Transverse colon (tissue), 4 donors: ENCODE measurements at regions not wholly inside any gene's neighbourhood (a gene's known extent, or its start where the extent isn't known, plus 50 kb on each side); places are given as distances from the start of the nearest gene placed in this dataset.

Experiments used
- DNase-seq: peaks from one replicate; pipeline ENCODE4 v3.0.0-alpha.2; 2019
- H3K27ac ChIP-seq, 4 donors: fragments of 200-600 bp; sonication (generic); 2 replicates each; pipeline ENCODE4 v1.5.1; 2016 to 2018; ENCODE audit warnings: inconsistent platforms in 4 of 4
- H3K27me3 ChIP-seq: fragments of 200-600 bp; sonication (generic); 2 replicates; pipeline ENCODE4 v1.5.1; 2017; ENCODE audit warnings: inconsistent platforms
- H3K36me3 ChIP-seq, 4 donors: fragments of 200-600 bp; sonication (generic); 2 replicates each; pipeline ENCODE4 v1.5.1; 2017 to 2019; ENCODE audit warnings: inconsistent platforms in 4 of 4
- H3K4me1 ChIP-seq, 4 donors: fragments of 200-600 bp; sonication (generic); 2 replicates each; pipeline ENCODE4 v1.5.1; 2017 to 2020; ENCODE audit warnings: inconsistent platforms in 4 of 4
- H3K4me3 ChIP-seq, 4 donors: fragments of 200-600 bp; sonication (generic); 1 replicate in 1 of 4; 2 replicates in 3 of 4; pipeline versions ENCODE4 v1.5.1 to v1.6.1; 2017 to 2019; ENCODE audit warnings: inconsistent platforms in 4 of 4
- H3K9me3 ChIP-seq, 2 donors: fragments of 200-600 bp; sonication (generic); 2 replicates each; pipeline ENCODE4 v1.5.1; 2017 to 2019; ENCODE audit warnings: inconsistent platforms in 2 of 2
- EP300 ChIP-seq: sonication (generic); formaldehyde crosslinking; IDR thresholded peaks from one replicate; pipeline ENCODE4 v1.6.1; 2017; ENCODE audit warnings: antibody characterized with exemption, low read depth
- POLR2A ChIP-seq: fragments of 450-650 bp; IDR thresholded peaks from one replicate; pipeline ENCODE4 v1.6.1; 2016; ENCODE audit warnings: antibody characterized with exemption, mild to moderate bottlenecking, moderate library complexity
- POLR2AphosphoS5 ChIP-seq, 3 donors: sonication (generic); formaldehyde crosslinking; IDR thresholded peaks; one replicate each; pipeline ENCODE4 v1.6.1; 2016; ENCODE audit warnings: antibody characterized with exemption in 3 of 3
- WGBS, 2 donors: methylation state at CpG; one replicate each; pipeline ENCODE4 v1.1.5; 2018; ENCODE audit warnings: low coverage in 1 of 2; 5-methylcytosine and 5-hydroxymethylcytosine counted together
- in situ Hi-C, 4 donors: fragments of 200-750 bp; cut with MboI; loops; one replicate each; pipeline versions ENCODE4 v1.15.0 to v1.15.1; 2017; ENCODE audit warnings: low sequenced_read_pairs in 3 of 4, low pct_ligation_motif_present in 1 of 4, low pct_unique_long_range_greater_than_20kb in 1 of 4
- intact Hi-C: fragments of 100-400 bp; cut with DNase I; formaldehyde crosslinking; loops from one replicate; pipeline ENCODE4 v1.15.1; 2023; ENCODE audit warnings: low total_unique reads
- TF ChIP-seq, protein P1 (sequence below), 5 experiments: fragments of 200-600 bp in 3 of 5; fragments of 450-650 bp in 2 of 5; sonication (generic) in 3 of 5; IDR thresholded peaks; 1 replicate in 2 of 5; 2 replicates in 3 of 5; pipeline ENCODE4 v1.5.1; 2016 to 2017; ENCODE audit warnings: antibody characterized with exemption in 5 of 5, inconsistent platforms in 3 of 5, mild to moderate bottlenecking in 2 of 5, moderate library complexity in 1 of 5

DNA sequence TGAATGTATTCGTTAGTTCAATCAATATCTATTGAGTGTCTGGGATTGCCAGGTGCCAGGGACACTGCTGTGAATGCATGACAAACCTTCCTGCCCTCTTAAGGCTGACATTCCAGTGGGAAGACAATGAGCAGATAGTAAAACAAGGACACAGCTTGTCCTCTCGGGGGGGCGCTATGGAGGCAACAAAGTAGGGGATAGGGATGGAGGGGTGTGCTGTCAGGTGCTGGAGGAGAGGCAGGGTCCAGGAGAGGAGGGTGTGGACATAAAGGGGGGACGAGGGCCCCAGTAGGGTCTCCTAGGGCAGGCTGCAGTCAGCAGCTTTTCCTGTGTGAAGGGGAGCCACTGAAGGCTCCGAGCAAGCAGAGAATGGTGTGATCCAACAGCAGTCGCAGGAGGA lies 198.2 kb upstream of the PDE10A start:
- H3K4me3 ChIP-seq = no peak overlapping the region
- no peaks in the 10 kb centered on the region for H3K9me3 ChIP-seq
- H3K27me3 ChIP-seq = peaks cover 6% of the 10 kb centered on the region
- in situ Hi-C loops (loop anchor here in 1 of 4 donors (25.0 kb wide), 1 partner anchor 424 kb away; no protein-coding TSS in a partner anchor), intact Hi-C loops (no loop called here)
- WGBS, 2 donors = 62 to 85% methylated on average over 3 to 6 of the region's 6 CpGs
- no peak for DNase-seq
- no peak overlapping the region for H3K27ac ChIP-seq
- H3K36me3 ChIP-seq = no peaks in the 10 kb centered on the region
- no peaks in the 10 kb centered on the region for H3K4me1 ChIP-seq
- TF ChIP-seq POLR2A = no peak
- TF ChIP-seq POLR2AphosphoS5 (IDR thresholded peaks at IDR 0.05) = no peak
- TF ChIP-seq, protein P1, sequence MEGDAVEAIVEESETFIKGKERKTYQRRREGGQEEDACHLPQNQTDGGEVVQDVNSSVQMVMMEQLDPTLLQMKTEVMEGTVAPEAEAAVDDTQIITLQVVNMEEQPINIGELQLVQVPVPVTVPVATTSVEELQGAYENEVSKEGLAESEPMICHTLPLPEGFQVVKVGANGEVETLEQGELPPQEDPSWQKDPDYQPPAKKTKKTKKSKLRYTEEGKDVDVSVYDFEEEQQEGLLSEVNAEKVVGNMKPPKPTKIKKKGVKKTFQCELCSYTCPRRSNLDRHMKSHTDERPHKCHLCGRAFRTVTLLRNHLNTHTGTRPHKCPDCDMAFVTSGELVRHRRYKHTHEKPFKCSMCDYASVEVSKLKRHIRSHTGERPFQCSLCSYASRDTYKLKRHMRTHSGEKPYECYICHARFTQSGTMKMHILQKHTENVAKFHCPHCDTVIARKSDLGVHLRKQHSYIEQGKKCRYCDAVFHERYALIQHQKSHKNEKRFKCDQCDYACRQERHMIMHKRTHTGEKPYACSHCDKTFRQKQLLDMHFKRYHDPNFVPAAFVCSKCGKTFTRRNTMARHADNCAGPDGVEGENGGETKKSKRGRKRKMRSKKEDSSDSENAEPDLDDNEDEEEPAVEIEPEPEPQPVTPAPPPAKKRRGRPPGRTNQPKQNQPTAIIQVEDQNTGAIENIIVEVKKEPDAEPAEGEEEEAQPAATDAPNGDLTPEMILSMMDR (IDR thresholded peaks at IDR 0.05) = no peak
- no peak for TF ChIP-seq EP300

DNA sequence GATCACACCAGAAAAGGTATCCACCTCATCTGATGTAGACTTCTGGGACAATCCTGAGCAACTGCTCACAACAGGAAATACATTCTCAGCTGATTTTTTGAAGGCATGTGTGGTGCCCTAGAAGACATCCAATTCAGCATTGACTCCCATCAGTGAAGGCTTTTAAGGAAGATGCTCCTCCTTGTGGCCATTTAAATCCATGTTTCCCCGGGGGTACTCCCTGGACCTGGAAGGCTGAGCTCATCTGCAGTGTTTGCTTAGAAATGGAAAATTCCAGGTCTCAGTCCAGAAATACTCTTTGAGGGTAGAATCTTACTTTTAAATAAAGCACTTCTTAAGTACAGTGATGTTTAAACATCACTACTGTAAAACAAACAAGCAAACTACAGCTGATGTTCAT lies 195.5 kb upstream of the PDE10A start:
- 31% methylated on average over 1 of the region's 1 CpG; no CpG with 5 or more reads in 1 of the 2 donors for WGBS, 2 donors
- no peaks in the 10 kb centered on the region for H3K36me3 ChIP-seq
- no peak overlapping the region for H3K4me3 ChIP-seq
- intact Hi-C loops (no loop called here), in situ Hi-C loops (loop anchor here in 1 of 4 donors (25.0 kb wide), 1 partner anchor 421 kb away; no protein-coding TSS in a partner anchor)
- no peak for DNase-seq
- no peak overlapping the region for H3K27ac ChIP-seq
- no peaks in the 10 kb centered on the region for H3K4me1 ChIP-seq
- no peaks in the 10 kb centered on the region for H3K9me3 ChIP-seq
- peaks cover 22% of the 10 kb centered on the region for H3K27me3 ChIP-seq
- no peak for TF ChIP-seq POLR2A
- TF ChIP-seq, protein P1 (IDR thresholded peaks at IDR 0.05) = no peak
- no peak for TF ChIP-seq POLR2AphosphoS5 (IDR thresholded peaks at IDR 0.05)
- no peak for TF ChIP-seq EP300

DNA sequence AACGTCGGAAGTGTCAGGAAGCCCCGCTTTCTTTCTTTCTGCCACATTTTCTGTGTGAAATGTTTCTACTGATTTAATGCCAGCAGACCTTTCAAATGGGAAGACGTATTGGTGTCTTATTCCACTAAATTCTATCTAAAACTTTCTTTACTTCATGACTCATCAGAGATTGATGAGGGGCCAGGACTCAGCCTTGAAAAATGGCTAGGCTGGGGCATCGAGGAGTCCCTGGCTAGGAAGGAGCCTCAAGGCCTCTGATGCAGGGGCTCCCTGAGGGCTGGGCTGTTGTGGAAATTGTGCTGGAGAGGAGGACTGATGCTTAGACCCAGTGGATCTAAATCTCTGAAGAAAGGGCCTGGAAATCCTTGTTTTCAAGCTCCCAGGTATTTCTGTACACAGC lies 192.8 kb upstream of the PDE10A start:
- intact Hi-C loops (no loop called here), in situ Hi-C loops (loop anchor here in 1 of 4 donors (25.0 kb wide), 1 partner anchor 419 kb away; no protein-coding TSS in a partner anchor)
- no peak for TF ChIP-seq EP300
- TF ChIP-seq POLR2AphosphoS5 (IDR thresholded peaks at IDR 0.05) = no peak
- TF ChIP-seq, protein P1 (IDR thresholded peaks at IDR 0.05) = no peak
- TF ChIP-seq POLR2A = no peak

DNA sequence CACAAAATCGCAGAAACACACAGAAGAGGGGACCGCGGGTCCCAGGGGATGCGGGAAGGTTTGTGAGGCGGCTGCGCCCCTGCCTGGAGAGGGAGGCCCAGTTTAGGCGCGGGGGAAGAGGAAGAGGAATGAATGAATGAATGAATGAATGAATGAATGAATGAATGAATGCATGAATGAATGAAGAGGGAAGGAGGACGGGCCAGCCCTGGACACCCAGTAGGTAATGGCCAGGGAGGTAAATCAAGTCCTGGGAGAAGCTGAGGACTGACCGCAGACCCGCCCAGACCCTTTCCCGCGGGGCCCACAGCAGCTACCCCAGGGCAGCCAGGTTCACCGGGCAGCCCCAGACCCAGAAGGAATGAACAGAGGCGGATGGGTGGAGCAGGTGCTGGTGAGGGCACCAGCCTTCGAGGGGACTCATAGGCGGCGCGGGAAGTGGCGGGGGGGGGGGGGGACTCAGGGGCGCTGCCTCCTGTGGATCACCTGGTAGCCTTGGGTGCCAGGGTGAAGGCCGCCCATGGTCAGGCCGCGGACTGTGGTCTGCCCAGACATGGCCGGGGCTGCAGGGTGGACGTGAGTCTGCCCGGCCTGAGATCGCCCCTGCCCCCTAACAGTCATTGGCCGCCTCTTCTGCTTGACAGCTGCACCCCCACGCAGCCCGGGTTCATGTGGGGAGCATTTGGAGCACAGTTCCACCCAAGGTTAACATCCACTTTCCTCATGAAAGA lies 192.0 kb upstream of the PDE10A start:
- Histone ChIP-seq H3K36me3 (no peaks in the 10 kb centered on the region), H3K27ac (no peak overlapping the region), H3K9me3 (no peaks in the 10 kb centered on the region), H3K4me3 (no peak overlapping the region), H3K4me1 (peaks cover 0 to 3% (median 0%) of the 10 kb centered on the region in 4 donors), H3K27me3 (peaks cover 35% of the 10 kb centered on the region)
- in situ Hi-C loops (loop anchor here in 2 of 4 donors (5.0 to 25.0 kb wide), 2 partner anchors 123 to 418 kb away; no protein-coding TSS in a partner anchor), intact Hi-C loops (loop anchor here (5.0 kb wide), 1 partner anchor 128 kb away; no protein-coding TSS in a partner anchor)
- DNase-seq = no peak
- 80% methylated on average over 31 of the region's 31 CpGs; no CpG with 5 or more reads in 1 of the 2 donors for WGBS, 2 donors
- TF ChIP-seq EP300 (no peak), POLR2A (no peak), POLR2AphosphoS5 (IDR thresholded peaks at IDR 0.05) (no peak)
- TF ChIP-seq, protein P1 (IDR thresholded peaks at IDR 0.05) = no peak

More for the DNA sequence above, 192.8 kb upstream of the PDE10A start:
- Histone ChIP-seq H3K9me3 (no peaks in the 10 kb centered on the region), H3K27ac (no peak overlapping the region), H3K27me3 (peaks cover 34% of the 10 kb centered on the region), H3K36me3 (no peaks in the 10 kb centered on the region), H3K4me3 (no peak overlapping the region), H3K4me1 (no peaks in the 10 kb centered on the region)
- no peak for DNase-seq
- WGBS, 2 donors = 80 to 89% methylated on average over 1 to 5 of the region's 5 CpGs
